ENCODE measurements at regions not wholly inside any gene's neighbourhood (a gene's known extent, or its start where the extent isn't known, plus 50 kb on each side); places are given as distances from the start of the nearest gene placed in this dataset.

DNA sequence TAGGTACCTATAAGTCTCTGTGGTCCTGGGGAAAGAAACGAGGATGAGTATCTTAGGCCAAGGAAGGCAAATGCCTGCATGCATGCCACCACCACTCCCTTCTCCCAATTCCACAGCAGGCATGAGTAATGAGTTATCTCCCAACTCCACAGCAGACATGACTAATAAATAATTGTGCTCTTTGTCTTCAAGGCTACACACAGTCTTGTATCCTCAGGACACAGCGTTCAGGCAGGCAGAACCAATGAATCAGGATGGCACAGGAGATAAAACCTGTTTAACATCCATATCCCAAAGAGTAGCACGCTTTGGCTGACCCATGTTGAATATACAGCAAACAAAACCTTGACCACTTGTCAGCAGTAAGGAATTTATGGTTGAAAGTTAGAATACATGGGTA lies 229.7 kb upstream of the NFE2L3 start:
- TF ChIP-seq, protein P1, sequence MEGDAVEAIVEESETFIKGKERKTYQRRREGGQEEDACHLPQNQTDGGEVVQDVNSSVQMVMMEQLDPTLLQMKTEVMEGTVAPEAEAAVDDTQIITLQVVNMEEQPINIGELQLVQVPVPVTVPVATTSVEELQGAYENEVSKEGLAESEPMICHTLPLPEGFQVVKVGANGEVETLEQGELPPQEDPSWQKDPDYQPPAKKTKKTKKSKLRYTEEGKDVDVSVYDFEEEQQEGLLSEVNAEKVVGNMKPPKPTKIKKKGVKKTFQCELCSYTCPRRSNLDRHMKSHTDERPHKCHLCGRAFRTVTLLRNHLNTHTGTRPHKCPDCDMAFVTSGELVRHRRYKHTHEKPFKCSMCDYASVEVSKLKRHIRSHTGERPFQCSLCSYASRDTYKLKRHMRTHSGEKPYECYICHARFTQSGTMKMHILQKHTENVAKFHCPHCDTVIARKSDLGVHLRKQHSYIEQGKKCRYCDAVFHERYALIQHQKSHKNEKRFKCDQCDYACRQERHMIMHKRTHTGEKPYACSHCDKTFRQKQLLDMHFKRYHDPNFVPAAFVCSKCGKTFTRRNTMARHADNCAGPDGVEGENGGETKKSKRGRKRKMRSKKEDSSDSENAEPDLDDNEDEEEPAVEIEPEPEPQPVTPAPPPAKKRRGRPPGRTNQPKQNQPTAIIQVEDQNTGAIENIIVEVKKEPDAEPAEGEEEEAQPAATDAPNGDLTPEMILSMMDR (conservative IDR thresholded peaks at IDR 0.05; ENCODE audit: low read depth, low read length): no peak
- TF ChIP-seq EZH2 (IDR thresholded peaks at IDR 0.05; ENCODE audit: low read length, unreplicated experiment): no peak

All from PC-3 (cell line).